DMS53 (cell line): ENCODE measurements at regions not wholly inside any gene's neighbourhood (a gene's known extent, or its start where the extent isn't known, plus 50 kb on each side); places are given as distances from the start of the nearest gene placed in this dataset.

Experiments used
- DNase-seq: peaks from one replicate; lab custom pipeline; 2025; lab: John Stamatoyannopoulos, UW

DNA sequence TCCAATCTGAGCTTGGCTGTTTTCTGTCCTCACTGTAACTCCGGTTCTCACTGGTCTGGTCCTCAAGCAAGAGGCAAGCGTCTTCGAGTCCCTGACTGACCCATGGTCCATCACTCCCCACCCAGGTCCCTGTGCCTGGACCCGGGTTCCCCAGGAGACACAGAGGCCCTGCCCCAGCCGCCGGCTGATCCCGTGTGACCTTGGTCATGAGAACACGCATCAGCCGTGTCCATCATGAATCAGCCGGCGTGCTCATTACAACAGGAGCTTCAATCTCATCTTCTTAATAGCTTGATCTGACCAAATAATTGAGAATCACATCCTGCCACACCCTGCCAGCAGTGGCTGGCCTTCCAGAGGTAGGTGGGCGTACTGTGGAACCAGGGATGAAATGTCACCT, 545.1 kb downstream of the BRD1 start:
- DNase-seq, result no peak

DNA sequence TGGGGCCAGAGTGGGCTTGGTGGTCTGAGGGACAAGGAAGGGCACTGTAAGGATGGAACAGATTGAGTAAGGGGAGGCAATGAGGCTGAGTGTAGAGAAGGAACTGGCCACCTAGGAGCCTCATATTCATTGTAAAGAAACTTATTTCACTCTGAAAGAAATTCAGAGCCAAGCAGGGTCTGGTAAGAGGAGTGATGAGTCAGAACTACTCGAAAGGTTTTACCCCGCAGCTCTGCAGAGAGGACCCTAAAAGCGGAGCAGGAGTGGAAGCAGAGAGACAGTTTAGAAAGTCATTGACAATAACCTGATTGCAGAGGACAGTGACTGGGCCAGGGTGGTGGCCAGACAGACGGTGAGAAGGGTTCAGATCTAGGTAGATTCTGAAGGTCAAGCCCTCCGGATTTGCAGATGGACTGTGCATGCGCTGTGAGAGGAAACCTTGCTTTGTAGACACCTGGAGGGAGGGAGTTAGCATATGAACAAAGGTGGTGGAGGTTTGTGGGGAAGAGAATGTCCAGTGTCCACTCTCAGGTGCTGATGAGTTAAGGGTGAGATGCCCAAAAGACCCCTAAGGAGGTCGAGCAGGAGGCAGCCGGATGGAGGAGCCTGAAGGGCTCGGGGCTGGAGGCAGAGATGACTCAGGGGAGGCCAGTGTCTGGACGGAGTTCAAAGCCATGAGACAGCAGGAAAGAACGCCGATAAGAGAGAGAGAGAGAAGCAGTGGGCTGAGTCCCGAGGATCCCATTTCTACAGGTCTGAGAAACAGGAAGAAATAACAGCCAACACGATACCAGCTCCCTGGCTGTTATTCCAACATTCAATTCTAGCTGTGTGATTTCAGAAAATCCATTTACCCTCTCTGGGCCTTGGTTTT, 546.0 kb downstream of the BRD1 start:
- no peak for DNase-seq

DNA sequence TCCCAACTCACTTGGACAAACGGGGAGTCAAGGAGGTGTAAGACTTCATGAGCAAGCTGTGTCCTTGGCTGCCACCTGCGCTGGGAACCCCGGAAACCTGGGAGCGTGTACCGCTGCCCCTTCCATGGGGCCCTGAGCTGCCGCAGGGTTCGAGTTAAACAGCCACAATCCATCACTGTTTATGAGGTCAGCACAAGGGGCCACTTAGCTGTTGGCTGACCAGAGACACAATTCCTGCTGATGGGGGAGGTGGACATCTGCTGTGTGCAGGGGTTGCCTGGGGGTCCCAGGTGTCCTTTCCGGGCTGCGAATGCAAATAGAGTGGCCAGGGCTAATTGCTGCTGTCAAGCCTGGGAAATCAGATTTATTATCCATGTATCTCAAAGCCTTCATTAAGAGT, 549.3 kb downstream of the BRD1 start:
- no peak for DNase-seq

DNA sequence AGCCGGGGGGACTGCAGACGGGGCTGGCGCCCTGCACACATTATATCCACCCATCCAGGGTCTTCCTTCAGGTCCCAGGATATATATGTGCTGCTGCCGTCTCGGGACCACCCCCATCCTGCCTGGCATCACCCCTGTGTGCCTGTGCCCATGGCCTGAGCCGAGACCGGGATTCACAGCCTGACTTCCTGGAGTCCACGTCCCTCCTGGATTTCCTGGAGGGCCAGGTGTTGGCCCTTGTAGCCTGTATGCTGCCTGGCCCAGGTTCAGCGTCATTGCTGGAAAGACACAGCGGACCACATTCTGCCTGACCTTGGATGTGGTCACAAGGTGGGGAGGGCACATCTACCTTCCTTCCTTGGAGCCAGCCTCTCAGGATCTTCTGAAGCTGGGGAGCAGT, 551.1 kb downstream of the BRD1 start:
- DNase-seq, result no peak

DNA sequence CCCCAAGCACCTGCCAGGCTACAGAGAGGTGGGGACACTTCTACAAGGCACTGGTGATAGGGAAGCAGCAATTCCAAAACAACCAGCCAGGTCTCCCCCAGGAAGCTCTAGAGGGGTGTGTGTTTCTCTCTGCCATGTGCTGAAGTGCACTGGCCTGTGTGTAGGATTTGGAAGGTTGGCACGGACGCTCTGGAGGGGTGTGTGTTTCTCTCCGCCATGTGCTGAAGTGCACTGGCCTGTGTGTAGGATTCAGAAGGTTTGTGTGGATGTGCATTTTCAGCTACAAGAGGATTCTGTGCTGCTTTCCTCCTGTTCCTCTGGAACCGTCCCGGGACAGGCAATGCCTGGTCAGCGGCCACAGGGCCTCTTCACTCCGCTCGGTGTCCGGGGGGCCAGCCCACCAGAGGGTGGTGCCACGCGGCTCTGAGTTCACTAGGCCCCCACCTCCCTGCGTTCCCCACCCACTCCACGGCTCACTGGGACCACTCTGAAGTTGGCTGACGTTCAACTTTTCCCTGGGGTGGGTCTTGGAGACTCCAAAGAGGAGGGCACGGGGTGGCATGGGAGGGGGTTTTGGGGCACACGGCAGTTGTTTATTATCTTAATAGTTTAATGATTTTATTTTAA, 552.8 kb downstream of the BRD1 start:
- no peak for DNase-seq

DNA sequence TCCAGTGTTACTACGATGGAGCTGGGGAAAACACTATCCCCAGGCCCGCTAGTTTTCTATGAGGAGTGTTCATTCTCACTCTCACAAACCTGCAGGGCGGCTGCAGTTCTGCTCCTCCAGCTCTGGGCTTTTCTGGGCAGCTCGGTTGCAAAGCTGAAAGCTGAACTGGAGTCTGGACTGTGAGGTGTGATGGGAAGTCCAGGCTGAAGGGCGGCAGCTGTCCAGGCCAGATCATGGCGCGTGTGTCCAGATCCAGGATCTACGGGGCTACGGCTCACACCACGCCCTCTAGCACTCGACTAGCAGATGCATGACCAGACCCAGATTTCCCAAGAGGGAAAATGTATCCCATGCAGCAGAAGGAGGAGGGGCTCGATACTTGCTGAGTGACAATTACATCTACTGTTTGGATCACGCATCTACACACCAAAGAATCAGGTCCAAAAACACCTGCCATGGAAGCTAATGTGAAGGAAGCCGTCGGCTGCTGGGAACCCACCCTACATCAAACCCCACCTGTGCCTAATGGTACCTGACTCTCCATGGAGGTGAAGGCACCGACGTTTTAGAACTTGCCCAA, 555.0 kb downstream of the BRD1 start:
- no peak for DNase-seq

DNA sequence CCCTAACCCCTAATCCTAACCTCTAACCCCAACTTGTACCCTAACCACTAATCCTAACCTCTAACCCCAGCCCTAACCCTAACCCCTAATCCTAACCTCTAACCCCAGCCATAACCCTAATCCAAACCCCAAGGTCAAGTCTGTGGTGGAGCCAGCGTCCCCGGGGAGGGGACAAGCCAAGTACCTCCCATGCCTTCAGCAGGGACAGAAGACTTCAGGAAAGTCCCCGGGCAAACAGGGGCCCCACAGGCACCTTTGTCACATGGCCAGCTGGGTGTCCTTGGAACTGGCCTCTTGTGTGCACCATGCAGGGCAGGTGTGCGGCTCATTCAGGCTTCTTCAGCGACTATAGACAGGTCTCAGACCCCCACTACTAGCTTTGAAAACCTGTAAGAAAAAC, 555.8 kb downstream of the BRD1 start:
- no peak for DNase-seq

DNA sequence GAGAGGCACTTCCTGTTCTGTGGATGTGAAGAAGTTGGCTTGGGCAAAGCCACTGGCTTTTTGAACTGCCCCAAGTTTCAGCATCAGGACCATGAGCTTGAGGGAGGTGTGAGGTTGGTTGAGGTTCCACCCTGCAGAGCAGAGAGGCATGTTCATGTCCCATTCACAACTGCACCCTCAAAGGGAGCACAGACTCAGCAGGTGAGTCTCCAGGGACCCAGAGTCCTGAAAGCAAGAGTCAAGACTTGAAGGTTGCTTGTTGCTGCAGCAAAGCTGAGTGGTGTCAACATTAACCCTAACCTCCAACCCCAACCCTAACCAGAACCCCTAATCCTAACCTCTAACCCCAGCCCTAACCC, 556.3 kb downstream of the BRD1 start:
- no peak for DNase-seq

DNA sequence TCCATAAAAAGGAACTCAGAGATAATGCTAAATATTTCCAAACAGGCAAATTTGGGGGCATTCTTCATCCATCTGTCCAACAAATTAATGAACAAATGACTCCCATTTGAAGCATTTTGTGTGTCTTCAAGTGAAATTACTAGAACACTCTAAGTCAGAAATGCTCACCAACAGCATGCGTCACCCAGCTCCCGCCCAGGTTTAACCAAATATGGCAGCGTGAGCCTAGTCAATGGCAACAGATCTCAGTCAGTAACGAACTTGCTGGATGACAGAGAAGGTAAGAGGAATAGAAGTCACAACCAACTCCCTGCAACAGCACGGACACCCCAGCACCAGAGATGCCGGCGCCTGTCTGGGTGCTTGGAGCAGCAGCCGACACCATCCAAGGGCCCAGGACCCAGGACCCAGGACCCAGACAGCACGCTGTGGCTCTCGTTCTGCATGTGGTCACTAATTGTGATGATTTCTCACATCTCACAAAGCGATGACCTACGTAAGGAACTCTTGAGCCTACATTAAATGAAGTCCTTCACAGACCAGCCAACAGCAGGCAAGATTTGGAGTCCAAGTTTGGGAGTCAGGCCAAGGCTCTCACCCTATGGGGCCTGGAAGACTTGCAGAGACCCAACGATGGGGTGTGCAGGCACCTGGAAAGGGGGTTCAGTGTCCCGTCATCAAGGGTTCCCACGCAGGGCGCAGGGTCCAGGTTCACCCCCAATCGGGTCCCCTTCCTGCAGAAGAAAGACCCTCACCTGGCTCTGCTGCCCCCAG, 556.9 kb downstream of the BRD1 start:
- no peak for DNase-seq

DNA sequence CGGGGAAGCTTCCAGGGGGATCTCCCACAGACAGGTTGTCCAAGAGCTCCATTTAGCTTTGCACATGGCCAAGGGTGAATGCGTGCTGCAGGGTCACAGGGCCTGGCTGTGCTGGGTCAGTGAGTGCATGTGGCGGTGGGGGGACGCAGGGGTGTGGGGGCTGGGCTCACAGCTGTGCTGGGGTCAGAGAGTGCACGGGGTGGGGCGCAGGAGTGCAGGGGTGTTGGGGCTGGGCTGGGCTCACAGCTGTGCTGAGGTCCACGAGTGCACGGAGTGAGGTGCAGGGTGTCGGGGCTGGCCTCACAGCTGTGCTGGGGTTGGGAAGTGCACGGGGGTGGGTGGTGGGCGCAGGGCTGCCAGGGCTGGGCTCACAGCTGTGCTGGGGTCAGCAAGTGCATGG, 557.7 kb downstream of the BRD1 start:
- no peak for DNase-seq

DNA sequence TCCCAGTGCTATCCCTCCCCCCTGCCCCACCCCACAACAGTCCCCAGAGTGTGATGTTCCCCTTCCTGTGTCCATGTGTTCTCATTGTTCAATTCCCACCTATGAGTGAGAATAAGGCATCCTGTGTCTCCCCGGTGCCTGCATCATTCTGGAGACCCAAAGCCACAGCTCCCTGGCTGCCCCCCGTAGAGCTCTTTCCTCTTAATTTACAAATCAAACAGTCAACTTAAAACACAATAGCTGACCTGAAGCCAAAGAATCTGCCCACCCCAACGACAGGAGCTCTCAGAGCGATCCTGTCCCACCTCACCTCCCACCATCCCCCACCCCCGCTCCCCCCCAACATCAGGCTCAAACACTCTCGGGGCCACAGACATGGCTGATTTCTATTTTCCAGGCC, 558.3 kb downstream of the BRD1 start:
- DNase-seq, result no peak

DNA sequence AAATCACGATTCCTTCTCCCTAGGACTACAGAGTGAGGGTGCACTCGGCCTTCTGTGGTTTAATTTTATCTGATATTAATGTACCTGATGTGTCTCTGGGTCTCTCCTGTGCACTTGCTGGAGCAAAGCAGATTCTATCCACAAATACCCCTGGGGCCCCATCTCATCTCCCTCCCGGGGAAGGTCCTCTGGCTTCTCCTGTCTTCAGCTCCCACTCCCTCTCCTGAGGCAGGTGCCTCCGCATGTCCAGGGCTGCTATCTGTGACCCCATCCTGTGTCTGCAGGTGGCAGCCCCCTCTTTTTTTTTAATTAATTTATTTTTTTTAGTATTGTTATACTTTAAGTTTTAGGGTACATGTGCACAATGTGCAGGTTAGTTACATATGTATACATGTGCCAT, 558.7 kb downstream of the BRD1 start:
- DNase-seq, result no peak

DNA sequence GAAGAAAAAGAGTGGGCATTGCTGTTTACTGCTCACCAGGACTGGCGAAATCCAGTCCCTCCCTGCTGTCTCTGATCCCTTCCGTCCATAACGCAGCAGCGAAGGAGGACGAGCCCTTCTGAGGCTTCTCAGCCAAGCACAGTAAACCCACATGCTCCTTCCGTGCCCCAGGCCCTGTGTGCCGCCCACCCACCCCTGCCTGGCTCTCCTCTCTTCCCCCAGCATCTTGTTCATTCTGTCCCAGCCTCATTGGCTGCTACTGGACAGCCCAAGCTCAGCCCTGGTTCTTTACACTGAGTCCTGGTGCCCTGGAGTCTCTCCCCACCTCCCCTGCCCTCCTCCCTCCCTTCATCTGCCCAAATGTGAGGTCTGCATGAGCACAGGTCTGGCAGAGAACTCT, 559.7 kb downstream of the BRD1 start:
- DNase-seq, result no peak

DNA sequence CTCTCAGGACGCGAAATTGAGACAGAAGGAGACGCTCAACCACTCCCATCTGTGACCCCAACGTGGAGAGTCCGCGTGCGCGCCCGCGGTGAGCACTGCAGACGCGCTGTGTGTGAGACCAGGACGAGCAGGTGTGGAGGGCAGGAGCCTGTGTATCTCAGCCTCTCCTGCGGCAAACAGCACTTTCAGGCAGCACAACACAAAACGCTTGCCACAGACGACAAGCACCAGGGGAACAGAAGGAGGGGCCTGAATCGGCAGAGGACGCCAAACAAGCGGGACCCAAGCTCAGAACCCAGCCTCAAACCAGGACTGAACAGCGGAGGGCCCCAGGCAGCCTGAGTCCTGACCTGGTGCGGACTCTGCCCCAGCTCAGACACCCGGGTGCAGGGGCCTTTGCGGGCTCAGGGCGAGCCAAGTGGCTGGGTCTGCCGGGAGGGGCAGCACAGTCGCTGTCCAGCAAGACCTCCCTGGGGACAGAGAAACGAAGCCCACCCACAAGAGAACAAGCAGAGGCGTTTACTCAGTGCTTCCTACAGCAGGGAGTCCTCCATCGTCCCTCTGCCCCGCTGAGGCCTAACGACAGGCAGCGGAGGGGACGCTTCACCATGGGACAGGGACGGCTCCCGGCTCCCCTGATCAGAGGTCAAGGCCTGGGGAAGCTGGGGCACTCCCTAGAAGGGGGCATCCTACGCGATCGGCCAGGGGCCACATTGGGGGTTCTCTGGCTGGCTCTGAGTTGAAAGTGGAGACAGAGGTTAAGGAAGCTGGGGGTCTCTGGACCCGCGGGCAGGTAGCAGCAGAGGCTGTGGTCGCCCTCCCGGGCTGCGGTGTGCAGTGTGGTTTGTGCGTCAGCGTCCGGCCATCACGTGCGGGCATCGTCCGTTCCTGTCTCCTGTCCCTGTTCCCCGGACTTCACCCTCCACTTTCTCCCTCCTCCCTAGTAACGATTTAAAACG, 560.8 kb downstream of the BRD1 start:
- DNase-seq, result no peak

DNA sequence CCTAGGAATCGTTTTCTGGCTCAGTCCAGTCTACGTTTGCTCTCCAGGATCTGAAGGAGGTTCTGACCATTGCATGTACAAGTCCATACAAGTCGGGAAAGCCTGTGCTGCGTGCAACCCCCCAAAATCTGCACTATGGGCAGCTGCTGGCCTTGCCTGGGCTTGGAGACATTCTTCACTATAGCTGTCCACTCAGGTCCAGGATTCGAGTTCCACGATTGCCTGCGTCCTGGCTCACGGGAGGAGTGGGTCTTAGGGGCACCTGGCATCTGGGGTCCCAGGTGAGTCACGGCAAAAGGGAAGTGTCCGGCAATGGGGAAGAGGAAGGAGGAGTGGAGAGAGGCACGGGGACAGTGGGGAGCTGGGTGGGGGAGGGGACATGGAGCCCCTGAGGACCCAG, 563.0 kb downstream of the BRD1 start:
- DNase-seq, result no peak

DNA sequence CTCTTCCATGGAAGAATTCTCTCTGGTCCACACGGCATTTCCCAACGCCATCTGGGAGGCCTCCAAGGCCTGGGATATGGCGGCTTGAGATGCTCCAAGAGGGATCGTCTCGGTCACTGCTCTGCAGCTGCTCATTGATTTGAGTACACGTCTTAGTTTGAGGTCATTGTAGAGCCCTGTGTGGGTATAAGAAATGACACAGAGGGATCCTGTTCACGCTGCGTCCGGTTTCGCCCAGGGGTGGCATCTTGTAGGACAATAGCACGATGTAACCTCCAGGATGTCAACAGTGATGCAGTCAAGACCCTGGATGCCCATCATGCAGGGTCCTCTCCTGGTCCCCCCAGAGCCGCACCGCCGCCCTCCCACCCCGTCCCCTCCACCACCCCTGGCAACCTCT, 564.6 kb downstream of the BRD1 start:
- no peak for DNase-seq

DNA sequence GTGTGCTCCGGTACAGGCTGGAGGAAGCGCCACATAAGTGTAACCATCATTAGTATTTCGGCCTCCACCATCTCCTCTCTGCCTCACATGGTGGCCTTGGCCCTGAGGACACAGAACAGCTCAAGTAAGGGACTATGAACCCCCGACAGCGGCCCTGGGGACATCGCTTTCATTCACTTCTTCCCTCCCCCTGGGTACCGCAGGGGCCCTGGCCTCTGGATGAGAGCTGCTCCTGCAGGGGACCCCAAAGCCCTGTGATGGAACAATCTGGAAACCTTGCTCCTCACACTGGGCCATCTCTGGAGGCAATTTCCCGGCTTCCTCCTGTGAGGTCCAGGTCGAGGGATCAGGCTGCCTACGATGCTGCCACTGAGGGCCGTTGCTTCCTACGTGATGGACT, 565.5 kb downstream of the BRD1 start:
- no peak for DNase-seq

DNA sequence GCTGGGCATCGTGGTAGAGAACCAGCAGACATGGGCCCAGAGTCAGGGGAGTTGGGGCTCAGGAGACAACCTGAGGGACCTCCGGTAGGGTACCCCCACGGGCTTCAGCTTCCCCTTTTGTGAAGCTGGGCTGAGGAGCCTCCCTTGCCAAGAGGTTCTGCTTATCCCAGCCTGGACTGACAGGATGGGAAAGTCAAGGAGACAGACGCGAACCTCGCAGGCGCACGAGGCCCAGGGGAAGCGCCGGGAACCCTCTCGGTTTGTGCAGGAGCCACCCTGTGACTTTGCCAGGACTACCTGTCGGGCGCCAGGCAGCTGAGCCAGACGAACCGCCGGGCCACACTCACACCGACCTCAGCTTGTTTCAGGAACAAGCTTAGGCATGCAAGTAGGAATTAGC, 566.1 kb downstream of the BRD1 start:
- DNase-seq, result no peak

DNA sequence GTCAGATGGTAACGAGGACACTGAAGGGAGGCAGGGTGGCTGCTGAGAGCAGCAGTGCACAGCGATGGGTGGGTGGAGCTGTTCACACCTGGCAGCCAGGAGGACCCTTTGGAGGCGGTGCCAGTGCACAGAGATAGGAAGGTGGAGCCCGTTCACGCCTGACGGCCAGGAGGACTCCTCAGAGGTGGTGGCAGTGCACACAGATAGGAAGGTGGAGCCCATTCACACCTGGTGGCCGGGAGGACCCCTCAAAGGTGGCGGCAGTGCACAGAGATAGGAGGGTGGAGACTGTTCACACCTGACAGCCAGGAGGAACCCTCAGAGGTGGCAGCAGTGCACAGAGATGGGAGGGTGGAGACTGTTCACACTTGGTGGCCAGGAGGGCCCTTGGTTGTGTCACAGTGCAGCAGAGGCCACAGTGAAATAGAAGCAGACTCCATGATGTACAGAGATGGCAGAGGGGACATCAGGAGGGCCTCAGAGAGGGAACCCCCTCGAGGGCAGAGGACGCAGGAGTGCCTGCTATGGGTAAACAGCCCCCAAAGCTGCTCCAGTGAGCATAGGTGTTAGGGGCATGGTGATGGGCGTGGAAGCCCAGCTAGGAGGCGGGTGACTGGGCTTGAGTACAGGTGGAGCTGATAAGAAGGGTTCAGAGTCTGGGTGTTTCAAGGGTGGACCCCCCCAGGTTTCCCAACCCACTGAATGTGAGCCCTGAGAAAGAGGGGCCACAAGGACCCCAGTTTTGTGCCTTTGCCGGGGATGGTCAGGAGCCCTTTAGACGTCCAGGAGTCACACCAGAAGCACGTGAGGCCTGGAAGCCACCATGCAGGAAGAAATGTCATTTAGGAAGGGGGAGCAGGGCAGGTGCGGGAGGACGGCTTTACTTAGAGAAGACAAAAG, 566.7 kb downstream of the BRD1 start:
- no peak for DNase-seq

DNA sequence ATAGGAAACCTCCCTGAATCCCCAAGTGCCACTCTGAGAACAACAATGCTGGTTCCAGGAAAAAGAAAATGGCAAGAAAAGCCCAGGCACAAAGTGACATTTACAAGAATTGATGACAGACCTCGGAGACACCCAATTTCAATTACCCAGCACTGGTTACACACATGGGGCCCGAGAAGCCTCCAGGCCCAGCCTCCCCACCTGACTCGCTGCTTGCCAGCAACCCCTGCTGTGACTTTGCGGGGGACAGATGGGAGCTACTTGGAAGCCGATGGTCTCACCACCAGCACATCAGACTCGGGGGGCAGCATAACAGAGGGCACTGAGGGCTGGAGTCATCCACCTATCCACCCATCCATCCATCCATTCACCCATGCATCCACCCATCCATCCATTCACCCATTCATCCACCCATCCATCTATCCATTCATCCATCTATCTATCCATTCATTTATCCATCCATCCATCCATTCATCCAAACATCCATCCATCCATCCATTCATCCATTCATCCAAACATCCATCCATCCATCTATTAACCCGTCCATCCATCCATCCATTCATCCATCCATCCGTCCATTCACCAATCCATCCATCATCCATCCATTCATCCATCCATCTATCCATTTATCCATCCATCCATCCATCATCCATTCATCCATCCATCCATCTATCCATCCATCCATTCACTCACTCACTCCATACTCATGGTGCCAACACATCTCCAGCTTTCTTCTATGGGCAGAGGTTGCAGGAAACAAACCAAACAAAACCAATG, 567.6 kb downstream of the BRD1 start:
- DNase-seq, result no peak
